Endothelial cell of umbilical vein (primary cell): ENCODE measurements at regions not wholly inside any gene's neighbourhood (a gene's known extent, or its start where the extent isn't known, plus 50 kb on each side); places are given as distances from the start of the nearest gene placed in this dataset.

Source experiments
- BruUV-seq: library from RNA; stranded (reverse); fragments of 400-500 nt; replicated peaks from 2 replicates; lab custom pipeline; 2021; lab: Mats Ljungman, UMichigan
- CTCF ChIA-PET: fragments of 300-600, 350-600 bp; sonication (Branson Sonifier 250); formaldehyde crosslinking; loops from one replicate; lab custom pipeline; 2021; ENCODE audit warnings: antibody characterized with exemption, inconsistent platforms; lab: Charles Lee
- POLR2A ChIA-PET: fragments of 300-600, 350-600 bp; sonication (Branson Sonifier 250); formaldehyde crosslinking; loops from one replicate; lab custom pipeline; 2021; ENCODE audit warnings: antibody characterized with exemption, inconsistent platforms; lab: Charles Lee
- DNase-seq: peaks from one replicate; pipeline ENCODE4 v3.0.0-alpha.2; 2011; ENCODE audit warnings: low read depth, low spot score
- FAIRE-seq: peaks from 2 replicates; lab custom pipeline; 2011; peaks lifted over from hg19 to GRCh38; lab: Jason Lieb, UNC
- H2AFZ ChIP-seq: 2 replicates; pipeline ENCODE4 v1.6.0; 2012; ENCODE audit warnings: low read depth, low read length, control low read depth, inconsistent platforms
- H3K27ac ChIP-seq: 2 replicates; pipeline ENCODE4 v1.5.1; 2011; ENCODE audit warnings: low read depth, mild to moderate bottlenecking, control low read depth, low read length, moderate library complexity; ENCODE audit not compliant: insufficient read depth
- H3K27me3 ChIP-seq, 2 experiments: 2 replicates each; pipeline versions ENCODE4 v1.6.0 to v1.6.1; 2011; ENCODE audit warnings: low read length in 2 of 2, mixed read lengths in 1 of 2; ENCODE audit not compliant: control insufficient read depth in 2 of 2, insufficient read depth in 2 of 2
- H3K36me3 ChIP-seq, 2 experiments: 2 replicates in 1 of 2; 3 replicates in 1 of 2; pipeline ENCODE4 v1.5.1; 2011; ENCODE audit warnings: low read length in 2 of 2, mild to moderate bottlenecking in 1 of 2, moderate library complexity in 1 of 2; ENCODE audit not compliant: control insufficient read depth in 2 of 2, insufficient read depth in 2 of 2; ENCODE audit errors: extremely low read depth in 1 of 2
- H3K4me1 ChIP-seq: 3 replicates; pipeline ENCODE4 v1.5.1; 2011; ENCODE audit warnings: mild to moderate bottlenecking, low read length; ENCODE audit not compliant: control insufficient read depth, insufficient read depth; ENCODE audit errors: extremely low read depth
- H3K4me2 ChIP-seq: 2 replicates; pipeline ENCODE4 v1.6.1; 2011; ENCODE audit warnings: low read length, control low read depth, mixed read lengths; ENCODE audit not compliant: insufficient read depth
- H3K4me3 ChIP-seq, 3 experiments: fragments of 200-600 bp in 1 of 3; sonication (generic), shearing (Covaris generic) in 1 of 3; replicated peaks in 1 of 3; 2 replicates each; pipeline ENCODE4 v1.5.1; 2011 to 2016; ENCODE audit warnings: control low read depth in 3 of 3, low read length in 3 of 3, mild to moderate bottlenecking in 2 of 3, inconsistent platforms in 1 of 3, low read depth in 1 of 3, moderate library complexity in 1 of 3; ENCODE audit not compliant: insufficient read depth in 1 of 3
- H3K79me2 ChIP-seq: 2 replicates; pipeline ENCODE4 v1.6.0; 2012; ENCODE audit warnings: low read length, inconsistent platforms; ENCODE audit not compliant: control insufficient read depth, insufficient read depth
- H3K9ac ChIP-seq: replicated peaks from 2 replicates; pipeline ENCODE3; 2011; ENCODE audit warnings: low read length, control low read depth; ENCODE audit not compliant: insufficient read depth; ENCODE audit errors: extremely low read depth
- H3K9me1 ChIP-seq: replicated peaks from 3 replicates; pipeline ENCODE4 v1.6.0; 2011; ENCODE audit warnings: mild to moderate bottlenecking, low read length; ENCODE audit not compliant: control insufficient read depth, insufficient read depth; ENCODE audit errors: extremely low read depth
- H3K9me3 ChIP-seq: replicated peaks from 2 replicates; pipeline ENCODE4 v1.5.1; 2012; ENCODE audit warnings: low read length, inconsistent platforms; ENCODE audit not compliant: control insufficient read depth, insufficient read depth
- H4K20me1 ChIP-seq: replicated peaks from 2 replicates; pipeline ENCODE3; 2011; ENCODE audit warnings: mild to moderate bottlenecking, low read length; ENCODE audit not compliant: control insufficient read depth, insufficient read depth; ENCODE audit errors: extremely low read depth
- CTCF ChIP-seq, 2 donors: IDR thresholded peaks; 1 replicate in 1 of 2; 2 replicates in 1 of 2; pipeline ENCODE4 v1.5.1; 2011; ENCODE audit warnings: low read length in 2 of 2, mild to moderate bottlenecking in 2 of 2, moderate library complexity in 2 of 2, control low read depth in 1 of 2, inconsistent platforms in 1 of 2, low read depth in 1 of 2; ENCODE audit not compliant: insufficient read depth in 1 of 2; ENCODE audit errors: extremely low read depth in 1 of 2
- EZH2 ChIP-seq: IDR thresholded peaks from 2 replicates; pipeline ENCODE4 v1.6.1; 2012; ENCODE audit warnings: borderline replicate concordance, low read depth, mild to moderate bottlenecking, moderate library complexity, low read length, inconsistent platforms; ENCODE audit not compliant: severe bottlenecking
- FOS ChIP-seq: IDR thresholded peaks from 2 replicates; pipeline ENCODE4 v1.6.1; 2011; ENCODE audit warnings: mild to moderate bottlenecking, low read length, moderate library complexity, borderline replicate concordance; ENCODE audit not compliant: insufficient read depth
- GATA2 ChIP-seq: IDR thresholded peaks from 2 replicates; pipeline ENCODE4 v1.7.0; 2011; ENCODE audit warnings: low read depth, mild to moderate bottlenecking, moderate library complexity, mixed read lengths, low read length; ENCODE audit not compliant: insufficient read length, insufficient read depth
- JUN ChIP-seq: IDR thresholded peaks from 2 replicates; pipeline ENCODE4 v1.6.1; 2011; ENCODE audit warnings: borderline replicate concordance, low read depth; ENCODE audit not compliant: insufficient read length, insufficient read depth
- MAX ChIP-seq: IDR thresholded peaks from 2 replicates; pipeline ENCODE4 v1.6.1; 2011; ENCODE audit not compliant: insufficient read depth, insufficient read length
- MYC ChIP-seq: IDR thresholded peaks from one replicate; pipeline ENCODE4 v1.6.1; 2011; ENCODE audit warnings: mild to moderate bottlenecking, low read depth, low read length
- POLR2A ChIP-seq: IDR thresholded peaks from 2 replicates; pipeline ENCODE4 v1.6.1; 2012; ENCODE audit warnings: low read depth, mild to moderate bottlenecking, control low read depth, low read length
- POLR2AphosphoS5 ChIP-seq: IDR thresholded peaks from 2 replicates; pipeline ENCODE4 v1.6.1; 2012; ENCODE audit warnings: low read depth, mild to moderate bottlenecking, control low read depth, low read length, moderate library complexity; ENCODE audit not compliant: insufficient read depth
- dilution Hi-C: fragments of 300-500 bp; cut with MboI; formaldehyde crosslinking; loops from one replicate; pipeline ENCODE4 v1.15.0; 2019; ENCODE audit warnings: low sequenced_read_pairs; ENCODE audit not compliant: extremely low pct_ligation_motif_present
- intact Hi-C: fragments of 100-400 bp; cut with micrococcal nuclease; formaldehyde crosslinking; loops from one replicate; pipeline ENCODE4 v1.10.0; 2022

GRCh38 chr4:27973700-27974099 is 1113.1 kb downstream of the STIM2 start:
- H3K4me1 ChIP-seq, result no peaks in the 10 kb centered on the region
- H3K4me3 ChIP-seq, result no peak overlapping the region
- dilution Hi-C loops (no loop called here), intact Hi-C loops (no loop called here)
- no peaks in the 10 kb centered on the region for H3K36me3 ChIP-seq
- no peaks in the 10 kb centered on the region for H3K27me3 ChIP-seq
- no peak overlapping the region for H3K4me2 ChIP-seq
- ChIA-PET CTCF (no interaction called here), POLR2A (no interaction called here)
- no peaks in the 10 kb centered on the region for H4K20me1 ChIP-seq
- no TSS peak for BruUV-seq
- no peak for TF ChIP-seq EZH2
- no peak for TF ChIP-seq JUN
- TF ChIP-seq GATA2, result no peak
- no peak for TF ChIP-seq POLR2AphosphoS5
- no peak for TF ChIP-seq POLR2A
- no peak for TF ChIP-seq MAX
- no peak for TF ChIP-seq CTCF (IDR thresholded peaks at IDR 0.05; ENCODE audit: extremely low read depth in 1 of 2, insufficient read depth in 1 of 2, low read depth in 1 of 2, low read length in 2 of 2)
- no peak for TF ChIP-seq MYC
- TF ChIP-seq FOS, result no peak
- no peak overlapping the region for H3K27ac ChIP-seq
- H3K9ac ChIP-seq, result no peak overlapping the region
- H3K9me3 ChIP-seq, result no peaks in the 10 kb centered on the region
- H3K79me2 ChIP-seq, result no peaks in the 10 kb centered on the region
- DNase-seq (no peak), FAIRE-seq (no peak)
- H2AFZ ChIP-seq, result no peak overlapping the region
- no peaks in the 10 kb centered on the region for H3K9me1 ChIP-seq
